A549 (cell line): ENCODE measurements at regions not wholly inside any gene's neighbourhood (a gene's known extent, or its start where the extent isn't known, plus 50 kb on each side); places are given as distances from the start of the nearest gene placed in this dataset.

Experiments
- BHLHE40 ChIP-seq: IDR thresholded peaks from 2 replicates; pipeline ENCODE4 v1.6.1; 2012; ENCODE audit warnings: low read depth, low read length, inconsistent platforms
- POLR2A ChIP-seq: IDR thresholded peaks from 2 replicates; pipeline ENCODE4 v1.6.1; 2012; ENCODE audit warnings: mild to moderate bottlenecking, low read length
- TF ChIP-seq, protein P1 (sequence below): fragments of >200 bp; sonication (Bioruptor Twin); formaldehyde crosslinking; IDR thresholded peaks from 3 replicates; pipeline ENCODE4 v1.5.1; 2016

GRCh38 chr13:58547419-58547818, 915.9 kb downstream of the PCDH17 start:
- no peak for TF ChIP-seq POLR2A
- TF ChIP-seq BHLHE40: no peak
- TF ChIP-seq, protein P1, sequence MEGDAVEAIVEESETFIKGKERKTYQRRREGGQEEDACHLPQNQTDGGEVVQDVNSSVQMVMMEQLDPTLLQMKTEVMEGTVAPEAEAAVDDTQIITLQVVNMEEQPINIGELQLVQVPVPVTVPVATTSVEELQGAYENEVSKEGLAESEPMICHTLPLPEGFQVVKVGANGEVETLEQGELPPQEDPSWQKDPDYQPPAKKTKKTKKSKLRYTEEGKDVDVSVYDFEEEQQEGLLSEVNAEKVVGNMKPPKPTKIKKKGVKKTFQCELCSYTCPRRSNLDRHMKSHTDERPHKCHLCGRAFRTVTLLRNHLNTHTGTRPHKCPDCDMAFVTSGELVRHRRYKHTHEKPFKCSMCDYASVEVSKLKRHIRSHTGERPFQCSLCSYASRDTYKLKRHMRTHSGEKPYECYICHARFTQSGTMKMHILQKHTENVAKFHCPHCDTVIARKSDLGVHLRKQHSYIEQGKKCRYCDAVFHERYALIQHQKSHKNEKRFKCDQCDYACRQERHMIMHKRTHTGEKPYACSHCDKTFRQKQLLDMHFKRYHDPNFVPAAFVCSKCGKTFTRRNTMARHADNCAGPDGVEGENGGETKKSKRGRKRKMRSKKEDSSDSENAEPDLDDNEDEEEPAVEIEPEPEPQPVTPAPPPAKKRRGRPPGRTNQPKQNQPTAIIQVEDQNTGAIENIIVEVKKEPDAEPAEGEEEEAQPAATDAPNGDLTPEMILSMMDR: no peak
